Activated B cell treated with CpG ODN at 0.5 μM for 24 hours (primary cell): ENCODE measurements at regions not wholly inside any gene's neighbourhood (a gene's known extent, or its start where the extent isn't known, plus 50 kb on each side); places are given as distances from the start of the nearest gene placed in this dataset.

Experiments
- ATAC-seq: fragments of 200-7000 bp; cut with Tn5 transposase; one replicate; pipeline ENCODE4 v1.10.0; 2021; ENCODE audit warnings: low read depth, mild to moderate bottlenecking, moderate library complexity
- CTCF ChIA-PET: fragments of 350-600 bp; sonication (Branson Sonifier 250); formaldehyde crosslinking; loops from one replicate; lab custom pipeline; 2021; ENCODE audit warnings: antibody characterized with exemption; lab: Charles Lee
- POLR2A ChIA-PET: fragments of 350-600 bp; sonication (Branson Sonifier 250); formaldehyde crosslinking; loops from one replicate; lab custom pipeline; 2021; ENCODE audit warnings: antibody characterized with exemption; lab: Charles Lee
- DNase-seq: peaks from one replicate; pipeline ENCODE4 v3.0.0; 2022
- H3K27ac Mint-ChIP-seq: one replicate; pipeline ENCODE4 v1.8.0; 2020; ENCODE audit warnings: mixed read lengths
- H3K27me3 Mint-ChIP-seq: one replicate; pipeline ENCODE4 v1.8.0; 2021; ENCODE audit warnings: mixed read lengths
- H3K36me3 Mint-ChIP-seq: one replicate; pipeline ENCODE4 v1.8.0; 2021; ENCODE audit warnings: low read depth, mixed read lengths
- H3K4me1 Mint-ChIP-seq: one replicate; pipeline ENCODE4 v1.8.0; 2021; ENCODE audit warnings: mixed read lengths
- H3K4me3 Mint-ChIP-seq: one replicate; pipeline ENCODE4 v1.8.0; 2020; ENCODE audit warnings: mild to moderate bottlenecking, mixed read lengths
- H3K9me3 Mint-ChIP-seq: one replicate; pipeline ENCODE4 v1.8.0; 2020; ENCODE audit warnings: mixed read lengths
- CTCF ChIP-seq: fragments of 200-600 bp; IDR thresholded peaks from one replicate; pipeline ENCODE4 v1.8.0; 2022; ENCODE audit warnings: antibody characterized with exemption, mild to moderate bottlenecking
- intact Hi-C: fragments of 100-400 bp; cut with micrococcal nuclease; formaldehyde crosslinking; loops from one replicate; pipeline ENCODE4 v1.15.1; 2024

DNA sequence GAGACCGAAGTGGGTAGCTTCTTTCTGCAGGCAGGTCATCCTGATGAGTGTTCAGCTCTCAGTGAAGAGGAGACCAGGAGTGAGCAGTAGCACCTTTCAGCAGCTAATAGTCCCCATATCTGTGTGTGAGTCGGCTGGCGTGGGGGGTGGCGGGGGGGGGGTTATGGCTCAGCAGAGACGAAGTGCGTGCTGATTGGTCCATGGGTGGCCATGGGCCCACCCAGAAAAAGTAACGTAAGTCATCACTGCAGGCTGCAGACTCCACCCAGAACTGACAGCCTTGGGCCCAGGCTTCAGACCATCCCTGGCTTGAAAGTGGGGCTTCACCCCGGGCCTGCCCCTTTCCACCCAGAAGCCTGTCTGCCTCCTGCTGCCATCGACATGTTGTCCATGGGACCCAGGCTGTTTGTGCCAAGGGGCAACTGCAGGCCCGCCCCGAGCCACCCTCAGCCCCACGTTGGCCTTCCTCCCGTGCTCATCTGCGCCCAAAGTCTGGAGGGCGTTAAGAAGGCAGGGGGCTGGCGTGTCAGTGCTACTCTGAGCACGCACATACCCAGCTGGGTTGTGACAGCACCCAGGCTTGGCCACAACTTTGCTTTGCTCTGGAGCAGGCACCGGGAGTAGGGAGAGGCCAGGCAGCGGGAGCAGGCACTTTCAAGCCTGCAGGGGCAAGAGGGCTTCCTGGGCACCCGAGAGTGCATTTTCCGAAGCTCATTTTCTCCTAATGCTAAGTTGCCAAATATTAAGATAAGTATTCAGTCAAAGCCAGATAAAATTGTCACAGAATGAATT is 511.7 kb upstream of the CDIN1 start:
- POLR2A ChIA-PET, result no interaction called here
- no peak overlapping the region for H3K27ac Mint-ChIP-seq
- ATAC-seq (no peak), DNase-seq (no peak)
- TF ChIP-seq CTCF, result no peak
- intact Hi-C loops, result no loop called here
- CTCF ChIA-PET, result interaction anchor here (0.6 kb wide), 1 partner anchor 621 kb away, joined by 3 read pairs; no protein-coding TSS in a partner anchor
- H3K4me3 Mint-ChIP-seq, result no peak overlapping the region
- no peaks in the 10 kb centered on the region for H3K36me3 Mint-ChIP-seq
- H3K27me3 Mint-ChIP-seq, result no peaks in the 10 kb centered on the region
- H3K9me3 Mint-ChIP-seq, result peaks cover 2% of the 10 kb centered on the region
- no peaks in the 10 kb centered on the region for H3K4me1 Mint-ChIP-seq

DNA sequence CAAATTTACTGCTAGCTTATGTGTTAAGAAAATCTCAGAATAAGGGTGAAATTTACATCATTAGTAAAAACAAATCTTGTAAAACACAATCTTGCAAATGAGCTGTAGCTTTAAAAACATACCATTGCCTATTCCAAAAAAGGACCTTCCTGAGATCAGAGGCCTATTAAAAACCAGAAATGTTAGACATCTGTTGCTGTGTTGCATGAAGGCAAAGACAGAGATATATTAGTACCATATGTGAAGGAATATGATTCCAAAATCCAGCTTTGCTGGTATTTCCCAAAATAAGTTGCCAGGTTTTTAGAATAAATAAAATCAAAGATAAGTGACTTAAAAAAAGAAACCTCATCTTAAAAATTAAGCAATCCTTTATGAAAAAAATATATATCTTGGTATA is 504.1 kb upstream of the CDIN1 start:
- DNase-seq, result no peak
- CTCF ChIA-PET, result no interaction called here
- Mint-ChIP-seq H3K27me3 (no peaks in the 10 kb centered on the region), H3K27ac (no peak overlapping the region), H3K36me3 (no peaks in the 10 kb centered on the region), H3K4me3 (no peak overlapping the region), H3K9me3 (peaks cover 5% of the 10 kb centered on the region), H3K4me1 (no peaks in the 10 kb centered on the region)
- intact Hi-C loops, result no loop called here
- POLR2A ChIA-PET, result no interaction called here
- no peak for ATAC-seq
- no peak for TF ChIP-seq CTCF

DNA sequence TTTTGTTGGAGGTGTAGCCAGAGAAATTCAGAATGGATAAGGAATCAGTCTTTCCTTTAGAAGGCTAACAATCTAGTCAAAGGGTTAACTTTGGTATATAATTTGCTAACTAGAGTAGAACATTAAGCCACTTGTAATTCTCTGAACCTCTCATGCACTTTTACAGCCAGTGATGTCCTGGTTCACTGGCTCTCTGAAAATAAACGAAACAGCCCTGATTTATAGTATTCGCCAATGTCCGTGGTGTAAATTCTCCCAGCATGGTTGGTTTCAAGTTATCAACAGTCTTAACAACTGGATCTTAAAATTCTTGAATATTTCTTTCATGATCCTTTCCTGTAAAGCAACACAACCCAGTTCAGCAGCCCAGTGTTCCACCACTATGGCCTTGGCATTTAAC is 500.4 kb upstream of the CDIN1 start:
- H3K4me3 Mint-ChIP-seq, result no peak overlapping the region
- H3K36me3 Mint-ChIP-seq, result no peaks in the 10 kb centered on the region
- H3K4me1 Mint-ChIP-seq, result no peaks in the 10 kb centered on the region
- intact Hi-C loops, result no loop called here
- DNase-seq, result no peak
- no peak overlapping the region for H3K27ac Mint-ChIP-seq
- ATAC-seq, result no peak
- H3K9me3 Mint-ChIP-seq, result peaks cover 17% of the 10 kb centered on the region
- no peaks in the 10 kb centered on the region for H3K27me3 Mint-ChIP-seq
- TF ChIP-seq CTCF, result no peak
- CTCF ChIA-PET, result no interaction called here
- POLR2A ChIA-PET, result no interaction called here

GRCh38 chr15:36080759-36081158 is 498.7 kb upstream of the CDIN1 start:
- ChIA-PET POLR2A (no interaction called here), CTCF (no interaction called here)
- Mint-ChIP-seq H3K36me3 (no peaks in the 10 kb centered on the region), H3K9me3 (peaks cover 20% of the 10 kb centered on the region), H3K27me3 (no peaks in the 10 kb centered on the region), H3K4me1 (no peaks in the 10 kb centered on the region), H3K4me3 (no peak overlapping the region), H3K27ac (no peak overlapping the region)
- DNase-seq (no peak), ATAC-seq (no peak)
- no peak for TF ChIP-seq CTCF
- intact Hi-C loops, result no loop called here

DNA sequence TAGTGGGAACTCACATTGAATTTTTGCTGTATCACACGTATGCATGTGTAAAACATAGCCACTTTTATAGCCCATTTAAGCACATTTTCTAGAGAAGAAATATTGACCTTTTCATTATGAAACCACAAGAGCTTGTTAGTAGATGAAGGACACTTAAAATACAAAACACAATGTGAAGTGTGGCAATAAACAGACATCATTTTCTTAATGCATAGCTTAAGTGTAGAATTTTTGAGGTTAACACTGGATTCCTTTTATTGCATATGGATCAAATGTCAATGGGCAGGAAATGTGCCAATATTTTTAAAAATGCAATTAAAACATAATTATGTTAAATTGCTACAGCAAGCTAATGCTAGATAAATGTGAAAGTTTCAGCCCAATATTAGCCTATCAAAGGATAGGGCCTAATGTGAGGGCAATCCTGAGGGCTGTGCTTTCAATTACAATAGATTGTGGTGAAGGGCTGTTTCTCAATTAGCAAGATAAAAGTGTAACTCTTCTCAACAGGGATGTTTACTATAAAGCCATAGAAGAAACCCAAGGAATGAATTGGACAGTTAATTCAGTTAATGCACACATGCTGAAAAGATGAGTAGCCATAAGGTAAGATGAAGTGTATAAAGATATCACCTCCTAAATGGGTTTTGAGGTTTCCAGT is 489.0 kb upstream of the CDIN1 start:
- Mint-ChIP-seq H3K4me3 (no peak overlapping the region), H3K4me1 (no peaks in the 10 kb centered on the region), H3K9me3 (peaks cover 13% of the 10 kb centered on the region), H3K27ac (no peak overlapping the region), H3K36me3 (no peaks in the 10 kb centered on the region), H3K27me3 (no peaks in the 10 kb centered on the region)
- intact Hi-C loops, result no loop called here
- ATAC-seq (no peak), DNase-seq (no peak)
- CTCF ChIA-PET, result no interaction called here
- no peak for TF ChIP-seq CTCF
- POLR2A ChIA-PET, result no interaction called here
